ENCODE measurements at regions not wholly inside any gene's neighbourhood (a gene's known extent, or its start where the extent isn't known, plus 50 kb on each side); places are given as distances from the start of the nearest gene placed in this dataset.

DNA sequence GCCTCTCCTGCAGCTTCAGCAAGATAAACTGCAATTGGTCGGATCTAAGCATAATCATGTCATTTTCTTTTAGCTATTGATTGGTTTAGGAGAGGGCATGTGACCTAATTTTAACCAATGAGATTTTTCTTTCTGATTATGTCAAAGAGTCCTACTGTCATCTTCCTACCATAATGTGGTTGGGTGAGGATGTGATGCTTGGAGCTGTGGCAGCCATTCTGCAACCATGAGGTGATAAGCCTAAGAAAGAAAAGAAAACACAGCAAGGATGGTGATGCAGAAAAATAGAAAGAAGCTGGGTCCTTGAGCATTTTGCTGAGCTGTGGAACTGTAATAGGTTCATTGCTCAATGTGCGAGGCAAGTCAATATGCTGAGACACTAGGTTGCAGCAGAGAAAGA, 121.7 kb upstream of the CRHR1 start:
- Histone ChIP-seq H3K9me3 (ENCODE audit: insufficient read depth, low read depth, low read length) (no peaks in the 10 kb centered on the region), H3K9me2 (replicated peaks; ENCODE audit: low read depth, low read length) (no peaks in the 10 kb centered on the region), H3K9ac (ENCODE audit: low read depth, low read length, poor library complexity, severe bottlenecking) (no peak overlapping the region), H3K4me2 (ENCODE audit: low read depth, low read length, poor library complexity, severe bottlenecking) (no peak overlapping the region), H3F3A (ENCODE audit: low read depth) (no peaks in the 10 kb centered on the region), H2AFZ (ENCODE audit: low read length) (no peak overlapping the region), H3K27me3 (ENCODE audit: insufficient read depth, low read length, poor library complexity, severe bottlenecking) (no peaks in the 10 kb centered on the region), H3K4me1 (ENCODE audit: insufficient read depth, low read length, poor library complexity, severe bottlenecking) (peaks cover 31% of the 10 kb centered on the region), H4K20me1 (ENCODE audit: insufficient read depth, low read length, poor library complexity, severe bottlenecking) (no peaks in the 10 kb centered on the region), H3K36me3 (ENCODE audit: insufficient read depth, low read length) (no peaks in the 10 kb centered on the region), H3K79me2 (ENCODE audit: insufficient read depth, low read length) (no peaks in the 10 kb centered on the region), H3K4me3 (ENCODE audit: low read length, poor library complexity, severe bottlenecking) (no peak overlapping the region)
- TF ChIP-seq EZH2phosphoT487 (IDR thresholded peaks at IDR 0.05; ENCODE audit: borderline replicate concordance) (no peak), CTCF (conservative IDR thresholded peaks at IDR 0.05; ENCODE audit: low read length) (no peak)

DNA sequence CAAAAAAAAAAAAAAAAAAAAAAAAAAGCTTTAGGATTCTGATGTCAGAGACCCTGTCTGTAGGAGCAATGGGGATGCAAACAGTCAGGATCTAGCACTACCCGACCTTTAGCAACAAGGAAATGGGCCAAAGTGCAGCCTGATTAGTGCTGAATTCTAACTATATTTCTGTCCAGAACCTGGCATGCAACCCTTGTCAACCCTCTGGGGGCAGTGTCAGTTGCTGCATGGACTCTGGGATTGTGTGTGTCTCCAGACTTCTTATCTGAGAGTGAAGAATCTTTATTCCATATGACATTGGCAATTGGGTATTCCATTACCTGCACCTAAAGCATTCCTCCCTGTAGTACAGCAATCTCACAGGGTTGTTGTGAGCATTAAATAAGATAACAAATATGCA, 120.3 kb upstream of the CRHR1 start:
- H3K4me3 ChIP-seq (ENCODE audit: low read length, poor library complexity, severe bottlenecking), result peak overlapping the region; percentile 60
- no peak overlapping the region for H3K9ac ChIP-seq (ENCODE audit: low read depth, low read length, poor library complexity, severe bottlenecking)
- H2AFZ ChIP-seq (ENCODE audit: low read length), result no peak overlapping the region
- H4K20me1 ChIP-seq (ENCODE audit: insufficient read depth, low read length, poor library complexity, severe bottlenecking), result no peaks in the 10 kb centered on the region
- no peaks in the 10 kb centered on the region for H3K27me3 ChIP-seq (ENCODE audit: insufficient read depth, low read length, poor library complexity, severe bottlenecking)
- no peaks in the 10 kb centered on the region for H3K9me3 ChIP-seq (ENCODE audit: insufficient read depth, low read depth, low read length)
- H3K9me2 ChIP-seq (replicated peaks; ENCODE audit: low read depth, low read length), result no peaks in the 10 kb centered on the region
- no peaks in the 10 kb centered on the region for H3K36me3 ChIP-seq (ENCODE audit: insufficient read depth, low read length)
- H3F3A ChIP-seq (ENCODE audit: low read depth), result no peaks in the 10 kb centered on the region
- no peaks in the 10 kb centered on the region for H3K79me2 ChIP-seq (ENCODE audit: insufficient read depth, low read length)
- peaks cover 31% of the 10 kb centered on the region for H3K4me1 ChIP-seq (ENCODE audit: insufficient read depth, low read length, poor library complexity, severe bottlenecking)
- peak overlapping the region; percentile 83 for H3K4me2 ChIP-seq (ENCODE audit: low read depth, low read length, poor library complexity, severe bottlenecking)
- TF ChIP-seq EZH2phosphoT487 (IDR thresholded peaks at IDR 0.05; ENCODE audit: borderline replicate concordance), result no peak
- TF ChIP-seq CTCF (conservative IDR thresholded peaks at IDR 0.05; ENCODE audit: low read length), result peak; percentile 39

- H3K9ac ChIP-seq (ENCODE audit: low read depth, low read length, poor library complexity, severe bottlenecking), result peak overlapping the region; percentile 64
- H3K4me3 ChIP-seq (ENCODE audit: low read length, poor library complexity, severe bottlenecking), result peak overlapping the region; percentile 60
- H3F3A ChIP-seq (ENCODE audit: low read depth), result no peaks in the 10 kb centered on the region
- no peaks in the 10 kb centered on the region for H3K27me3 ChIP-seq (ENCODE audit: insufficient read depth, low read length, poor library complexity, severe bottlenecking)
- H2AFZ ChIP-seq (ENCODE audit: low read length), result peak overlapping the region; percentile 57
- H3K36me3 ChIP-seq (ENCODE audit: insufficient read depth, low read length), result no peaks in the 10 kb centered on the region
- H3K9me3 ChIP-seq (ENCODE audit: insufficient read depth, low read depth, low read length), result no peaks in the 10 kb centered on the region
- TF ChIP-seq CTCF (conservative IDR thresholded peaks at IDR 0.05; ENCODE audit: low read length) (no peak), EZH2phosphoT487 (IDR thresholded peaks at IDR 0.05; ENCODE audit: borderline replicate concordance) (no peak)
- peak overlapping the region; percentile 83 for H3K4me2 ChIP-seq (ENCODE audit: low read depth, low read length, poor library complexity, severe bottlenecking)
- peaks cover 31% of the 10 kb centered on the region for H3K4me1 ChIP-seq (ENCODE audit: insufficient read depth, low read length, poor library complexity, severe bottlenecking)
- no peaks in the 10 kb centered on the region for H3K79me2 ChIP-seq (ENCODE audit: insufficient read depth, low read length)
- H4K20me1 ChIP-seq (ENCODE audit: insufficient read depth, low read length, poor library complexity, severe bottlenecking), result no peaks in the 10 kb centered on the region
- H3K9me2 ChIP-seq (replicated peaks; ENCODE audit: low read depth, low read length), result no peaks in the 10 kb centered on the region
Measured at GRCh38 chr17:45664921-45665320, 119.2 kb upstream of the CRHR1 start.

Measured in Loucy (cell line).